Tibial nerve (tissue), 3 donors: ENCODE measurements at regions not wholly inside any gene's neighbourhood (a gene's known extent, or its start where the extent isn't known, plus 50 kb on each side); places are given as distances from the start of the nearest gene placed in this dataset.

ENCODE experiments used
- CTCF ChIP-seq, 5 experiments: fragments of 200-600 bp in 3 of 5; fragments of 450-650 bp in 2 of 5; sonication (generic) in 3 of 5; IDR thresholded peaks; one replicate each; pipeline ENCODE4 v1.5.1; 2016 to 2019; ENCODE audit warnings: antibody characterized with exemption in 5 of 5, mild to moderate bottlenecking in 3 of 5, moderate library complexity in 2 of 5
- POLR2A ChIP-seq, 2 donors: fragments of 450-650 bp; IDR thresholded peaks; one replicate each; pipeline ENCODE4 v1.6.1; 2017; ENCODE audit warnings: antibody characterized with exemption in 2 of 2, mild to moderate bottlenecking in 2 of 2, moderate library complexity in 2 of 2

GRCh38 chr7:89554209-89554608 is 600.1 kb upstream of the STEAP1 start:
- no peak for TF ChIP-seq CTCF (IDR thresholded peaks at IDR 0.05)
- no peak for TF ChIP-seq POLR2A (IDR thresholded peaks at IDR 0.05)
